ENCODE measurements at regions not wholly inside any gene's neighbourhood (a gene's known extent, or its start where the extent isn't known, plus 50 kb on each side); places are given as distances from the start of the nearest gene placed in this dataset.

DNA sequence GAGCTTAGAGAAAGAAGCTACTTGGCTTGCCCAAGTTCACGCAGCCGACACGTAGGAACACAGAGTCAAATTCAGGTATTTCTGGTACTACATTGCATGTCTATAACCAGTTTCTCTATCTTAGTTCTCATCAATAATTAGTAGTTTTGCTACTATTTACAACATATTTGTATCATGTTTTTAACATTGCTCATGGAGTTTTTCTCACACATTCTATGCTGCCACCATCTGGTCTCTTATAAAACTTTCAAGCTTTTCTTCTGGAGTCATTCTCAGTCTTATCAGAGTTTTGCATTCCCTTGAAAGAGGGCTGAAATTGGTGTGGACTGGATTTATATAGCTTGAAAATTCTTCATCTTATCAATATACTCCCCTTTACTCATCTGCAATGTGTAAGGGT, 118.8 kb upstream of the PALMD start:
- Histone ChIP-seq H3K27me3 (replicated peaks; ENCODE audit: insufficient read depth, low read depth, low read length, poor library complexity) (no peaks in the 10 kb centered on the region), H3K27ac (ENCODE audit: low read depth, low read length, poor library complexity, severe bottlenecking) (no peak overlapping the region), H3K9me3 (ENCODE audit: low read depth, low read length, poor library complexity, severe bottlenecking) (no peaks in the 10 kb centered on the region), H3K4me1 (ENCODE audit: insufficient read depth, low read length, poor library complexity, severe bottlenecking) (no peaks in the 10 kb centered on the region), H3K36me3 (ENCODE audit: insufficient read depth, low read length, poor library complexity, severe bottlenecking) (no peaks in the 10 kb centered on the region), H3K4me3 (ENCODE audit: low read depth, low read length, poor library complexity, severe bottlenecking) (no peak overlapping the region)
- TF ChIP-seq, protein P1, sequence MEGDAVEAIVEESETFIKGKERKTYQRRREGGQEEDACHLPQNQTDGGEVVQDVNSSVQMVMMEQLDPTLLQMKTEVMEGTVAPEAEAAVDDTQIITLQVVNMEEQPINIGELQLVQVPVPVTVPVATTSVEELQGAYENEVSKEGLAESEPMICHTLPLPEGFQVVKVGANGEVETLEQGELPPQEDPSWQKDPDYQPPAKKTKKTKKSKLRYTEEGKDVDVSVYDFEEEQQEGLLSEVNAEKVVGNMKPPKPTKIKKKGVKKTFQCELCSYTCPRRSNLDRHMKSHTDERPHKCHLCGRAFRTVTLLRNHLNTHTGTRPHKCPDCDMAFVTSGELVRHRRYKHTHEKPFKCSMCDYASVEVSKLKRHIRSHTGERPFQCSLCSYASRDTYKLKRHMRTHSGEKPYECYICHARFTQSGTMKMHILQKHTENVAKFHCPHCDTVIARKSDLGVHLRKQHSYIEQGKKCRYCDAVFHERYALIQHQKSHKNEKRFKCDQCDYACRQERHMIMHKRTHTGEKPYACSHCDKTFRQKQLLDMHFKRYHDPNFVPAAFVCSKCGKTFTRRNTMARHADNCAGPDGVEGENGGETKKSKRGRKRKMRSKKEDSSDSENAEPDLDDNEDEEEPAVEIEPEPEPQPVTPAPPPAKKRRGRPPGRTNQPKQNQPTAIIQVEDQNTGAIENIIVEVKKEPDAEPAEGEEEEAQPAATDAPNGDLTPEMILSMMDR (conservative IDR thresholded peaks at IDR 0.05; ENCODE audit: low read depth, low read length), result peak; percentile 52
- TF ChIP-seq EZH2 (IDR thresholded peaks at IDR 0.05; ENCODE audit: borderline replicate concordance, low read depth, low read length, poor library complexity, severe bottlenecking), result no peak
- CTCF ChIA-PET, result no interaction called here
- no TSS peak for BruUV-seq (replicated peaks)
- intact Hi-C loops (cut with micrococcal nuclease; ENCODE audit: unreplicated experiment), result no loop called here
- peak; percentile 26 for DNase-seq (ENCODE audit: low spot score)
- POLR2A ChIA-PET (ENCODE audit: low non-redundant PET), result no interaction called here

DNA sequence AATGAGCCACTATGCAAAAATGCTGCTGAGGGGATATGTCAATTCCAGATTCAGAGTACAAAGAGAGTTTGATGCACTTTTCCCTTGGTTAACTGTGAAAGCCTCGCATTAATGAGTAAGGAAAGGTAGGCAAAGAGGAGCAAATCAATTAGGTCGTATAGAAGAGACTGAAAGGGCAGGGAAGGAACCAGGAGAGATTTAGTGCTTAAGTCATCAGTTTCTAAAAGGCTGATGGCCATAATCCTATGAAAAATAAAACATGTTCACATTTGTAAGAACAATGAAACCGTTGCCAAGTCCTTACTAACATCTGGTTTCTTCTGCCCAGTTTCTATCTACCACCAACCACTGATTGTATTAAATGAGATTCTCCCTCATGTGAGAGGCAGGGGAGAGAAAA, 118.4 kb upstream of the PALMD start:
- TF ChIP-seq, protein P1 (conservative IDR thresholded peaks at IDR 0.05; ENCODE audit: low read depth, low read length), result no peak
- no peaks in the 10 kb centered on the region for H3K27me3 ChIP-seq (replicated peaks; ENCODE audit: insufficient read depth, low read depth, low read length, poor library complexity)
- ChIA-PET CTCF (no interaction called here), POLR2A (ENCODE audit: low non-redundant PET) (no interaction called here)
- BruUV-seq (replicated peaks), result no TSS peak
- no peaks in the 10 kb centered on the region for H3K36me3 ChIP-seq (ENCODE audit: insufficient read depth, low read length, poor library complexity, severe bottlenecking)
- DNase-seq (ENCODE audit: low spot score), result no peak
- no peak overlapping the region for H3K27ac ChIP-seq (ENCODE audit: low read depth, low read length, poor library complexity, severe bottlenecking)
- H3K9me3 ChIP-seq (ENCODE audit: low read depth, low read length, poor library complexity, severe bottlenecking), result no peaks in the 10 kb centered on the region
- H3K4me3 ChIP-seq (ENCODE audit: low read depth, low read length, poor library complexity, severe bottlenecking), result no peak overlapping the region
- intact Hi-C loops (cut with micrococcal nuclease; ENCODE audit: unreplicated experiment), result no loop called here
- no peaks in the 10 kb centered on the region for H3K4me1 ChIP-seq (ENCODE audit: insufficient read depth, low read length, poor library complexity, severe bottlenecking)

DNA sequence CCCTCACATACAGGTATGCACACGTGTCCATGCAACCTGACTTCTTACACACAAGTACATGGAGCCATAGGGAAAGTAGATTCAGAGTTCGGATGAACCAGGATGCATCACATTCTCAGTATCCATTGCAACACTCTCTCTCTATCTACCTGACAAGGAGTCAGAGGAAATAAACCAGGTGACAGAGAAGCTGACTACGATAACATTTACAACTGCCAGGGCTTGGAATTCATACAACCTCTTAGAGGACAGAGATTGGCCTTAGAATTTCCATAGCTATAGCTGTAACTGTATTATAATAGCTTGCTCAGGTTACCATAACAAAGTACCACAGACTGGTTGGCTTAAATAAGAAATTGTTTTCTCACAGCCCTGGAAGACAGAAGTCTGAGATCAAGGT, 116.9 kb upstream of the PALMD start:
- no peak for DNase-seq (ENCODE audit: low spot score)
- no peak for TF ChIP-seq EZH2 (IDR thresholded peaks at IDR 0.05; ENCODE audit: borderline replicate concordance, low read depth, low read length, poor library complexity, severe bottlenecking)
- TF ChIP-seq, protein P1 (conservative IDR thresholded peaks at IDR 0.05; ENCODE audit: low read depth, low read length), result no peak
- Histone ChIP-seq H3K27me3 (replicated peaks; ENCODE audit: insufficient read depth, low read depth, low read length, poor library complexity) (no peaks in the 10 kb centered on the region), H3K4me1 (ENCODE audit: insufficient read depth, low read length, poor library complexity, severe bottlenecking) (no peaks in the 10 kb centered on the region), H3K27ac (ENCODE audit: low read depth, low read length, poor library complexity, severe bottlenecking) (no peak overlapping the region), H3K36me3 (ENCODE audit: insufficient read depth, low read length, poor library complexity, severe bottlenecking) (no peaks in the 10 kb centered on the region), H3K9me3 (ENCODE audit: low read depth, low read length, poor library complexity, severe bottlenecking) (no peaks in the 10 kb centered on the region), H3K4me3 (ENCODE audit: low read depth, low read length, poor library complexity, severe bottlenecking) (no peak overlapping the region)
- ChIA-PET POLR2A (ENCODE audit: low non-redundant PET) (no interaction called here), CTCF (no interaction called here)
- no TSS peak for BruUV-seq (replicated peaks)
- intact Hi-C loops (cut with micrococcal nuclease; ENCODE audit: unreplicated experiment), result no loop called here

Data from A673 (cell line).